A204.1 (cell line): ENCODE measurements at regions not wholly inside any gene's neighbourhood (a gene's known extent, or its start where the extent isn't known, plus 50 kb on each side); places are given as distances from the start of the nearest gene placed in this dataset.
A peak's percentile ranks its signal among the peaks of the same experiment; 100 is the strongest.

ENCODE experiments used
- FAIRE-seq: peaks from 2 replicates; lab custom pipeline; 2012; peaks lifted over from hg19 to GRCh38; lab: Jason Lieb, UNC

GRCh38 chr13:86201477-86201876 lies 402.3 kb upstream of the SLITRK6 start:
- no peak for FAIRE-seq

GRCh38 chr13:86193281-86193680 lies 394.1 kb upstream of the SLITRK6 start:
- FAIRE-seq = no peak

- no peak for FAIRE-seq
Measured at GRCh38 chr13:86188170-86188569, 389.0 kb upstream of the SLITRK6 start.

- no peak for FAIRE-seq
Measured at GRCh38 chr13:86185636-86186035, 386.4 kb upstream of the SLITRK6 start.

GRCh38 chr13:86185107-86185506 lies 385.9 kb upstream of the SLITRK6 start:
- FAIRE-seq = no peak

GRCh38 chr13:86174622-86175021 lies 375.4 kb upstream of the SLITRK6 start:
- FAIRE-seq = no peak

GRCh38 chr13:86172961-86173360 lies 373.7 kb upstream of the SLITRK6 start:
- FAIRE-seq = no peak

GRCh38 chr13:86161257-86161656 lies 362.0 kb upstream of the SLITRK6 start:
- FAIRE-seq = no peak

- no peak for FAIRE-seq
Measured at GRCh38 chr13:86155756-86156155, 356.5 kb upstream of the SLITRK6 start.

GRCh38 chr13:86142080-86142479 lies 342.9 kb upstream of the SLITRK6 start:
- peak; percentile 60 for FAIRE-seq

GRCh38 chr13:86135856-86136255 lies 336.6 kb upstream of the SLITRK6 start:
- FAIRE-seq = no peak

- FAIRE-seq = no peak
Measured at GRCh38 chr13:86121881-86122280, 322.7 kb upstream of the SLITRK6 start.

- no peak for FAIRE-seq
Measured at GRCh38 chr13:86109107-86109506, 309.9 kb upstream of the SLITRK6 start.

- FAIRE-seq = no peak
Measured at GRCh38 chr13:86108334-86108733, 309.1 kb upstream of the SLITRK6 start.

GRCh38 chr13:86098511-86098910 lies 299.3 kb upstream of the SLITRK6 start:
- no peak for FAIRE-seq

GRCh38 chr13:86095351-86095750 lies 296.1 kb upstream of the SLITRK6 start:
- no peak for FAIRE-seq

GRCh38 chr13:86090181-86090580 lies 291.0 kb upstream of the SLITRK6 start:
- FAIRE-seq = no peak

- no peak for FAIRE-seq
Measured at GRCh38 chr13:86087244-86087643, 288.0 kb upstream of the SLITRK6 start.

GRCh38 chr13:86085890-86086289 lies 286.7 kb upstream of the SLITRK6 start:
- peak; percentile 27 for FAIRE-seq

GRCh38 chr13:86082121-86082520 lies 282.9 kb upstream of the SLITRK6 start:
- FAIRE-seq = no peak

- no peak for FAIRE-seq
Measured at GRCh38 chr13:86080340-86080995, 281.2 kb upstream of the SLITRK6 start.

- no peak for FAIRE-seq
Measured at GRCh38 chr13:86066611-86067365, 267.6 kb upstream of the SLITRK6 start.

- no peak for FAIRE-seq
Measured at GRCh38 chr13:86052141-86052540, 252.9 kb upstream of the SLITRK6 start.
